ENCODE measurements at regions not wholly inside any gene's neighbourhood (a gene's known extent, or its start where the extent isn't known, plus 50 kb on each side); places are given as distances from the start of the nearest gene placed in this dataset.
A peak's percentile ranks its signal among the peaks of the same experiment; 100 is the strongest.

GRCh38 chr2:8193146-8193545, 488.7 kb upstream of the ID2 start:
- no peak for DNase-seq

- DNase-seq = no peak
Observed at GRCh38 chr2:8193686-8194615, 487.9 kb upstream of the ID2 start.

GRCh38 chr2:8195784-8196183, 486.1 kb upstream of the ID2 start:
- DNase-seq = no peak

GRCh38 chr2:8196316-8196715, 485.5 kb upstream of the ID2 start:
- DNase-seq = no peak

- no peak for DNase-seq
Observed at GRCh38 chr2:8197101-8197500, 484.8 kb upstream of the ID2 start.

GRCh38 chr2:8197825-8198224, 484.0 kb upstream of the ID2 start:
- DNase-seq = no peak

- peak; percentile 31 for DNase-seq
Observed at GRCh38 chr2:8198766-8199382, 483.0 kb upstream of the ID2 start.

- no peak for DNase-seq
Observed at GRCh38 chr2:8202132-8202531, 479.7 kb upstream of the ID2 start.

GRCh38 chr2:8203364-8203763, 478.5 kb upstream of the ID2 start:
- peak; percentile 83 for DNase-seq

- DNase-seq = peak; percentile 28
Observed at GRCh38 chr2:8204711-8205110, 477.1 kb upstream of the ID2 start.

GRCh38 chr2:8209494-8209893, 472.4 kb upstream of the ID2 start:
- DNase-seq = no peak

GRCh38 chr2:8211384-8211783, 470.5 kb upstream of the ID2 start:
- no peak for DNase-seq

GRCh38 chr2:8212239-8212638, 469.6 kb upstream of the ID2 start:
- DNase-seq = no peak

- DNase-seq = no peak
Observed at GRCh38 chr2:8214036-8214615, 467.7 kb upstream of the ID2 start.

- DNase-seq = no peak
Observed at GRCh38 chr2:8215159-8215863, 466.5 kb upstream of the ID2 start.

- DNase-seq = no peak
Observed at GRCh38 chr2:8215982-8216381, 465.9 kb upstream of the ID2 start.

GRCh38 chr2:8216397-8216796, 465.5 kb upstream of the ID2 start:
- no peak for DNase-seq

- no peak for DNase-seq
Observed at GRCh38 chr2:8217468-8218030, 464.3 kb upstream of the ID2 start.

GRCh38 chr2:8219096-8219495, 462.8 kb upstream of the ID2 start:
- peak; percentile 72 for DNase-seq

- no peak for DNase-seq
Observed at GRCh38 chr2:8219631-8220355, 462.1 kb upstream of the ID2 start.

GRCh38 chr2:8222979-8223694, 458.7 kb upstream of the ID2 start:
- no peak for DNase-seq
